HepG2 (cell line): ENCODE measurements at regions not wholly inside any gene's neighbourhood (a gene's known extent, or its start where the extent isn't known, plus 50 kb on each side); places are given as distances from the start of the nearest gene placed in this dataset.

Experiments used
- ATAC-seq: fragments of 200-7000 bp; cut with Tn5 transposase; 3 replicates; pipeline ENCODE4 v1.9.1; 2020; ENCODE audit warnings: mild to moderate bottlenecking, moderate library complexity
- BruUV-seq: library from RNA; stranded (reverse); fragments of 400-500 nt; replicated peaks from 2 replicates; lab custom pipeline; 2021; lab: Mats Ljungman, UMichigan
- CTCF ChIA-PET: fragments of 300-600 bp; formaldehyde crosslinking; extraction: SDS; loops from one replicate; lab custom pipeline; 2021; ENCODE audit warnings: low total read pairs, inconsistent platforms, low intra/inter-chr PET ratio; lab: Yijun Ruan, JAX
- POLR2A ChIA-PET: fragments of 350-600 bp; sonication (Branson Sonifier 250); formaldehyde crosslinking; loops from one replicate; lab custom pipeline; 2020; ENCODE audit warnings: antibody characterized with exemption, inconsistent platforms; lab: Yijun Ruan, JAX
- DNase-seq: peaks from one replicate; pipeline ENCODE4 v3.0.0-alpha.2; 2015; ENCODE audit warnings: low spot score
- FAIRE-seq: peaks from 3 replicates; lab custom pipeline; 2011; peaks lifted over from hg19 to GRCh38; lab: Jason Lieb, UNC
- H2AFZ ChIP-seq: one replicate; pipeline ENCODE4 v1.6.1; 2011; ENCODE audit warnings: low read length, inconsistent platforms
- H3K27ac ChIP-seq: fragments of 300-600 bp; 3 replicates; pipeline ENCODE4 v1.8.0; 2011; ENCODE audit warnings: mixed run types, mild to moderate bottlenecking, mixed read lengths, low read length, inconsistent platforms; ENCODE audit not compliant: insufficient read depth; ENCODE audit errors: extremely low read length
- H3K27me3 ChIP-seq, 2 experiments: fragments of 200-600 bp in 1 of 2; 2 replicates in 1 of 2; 3 replicates in 1 of 2; pipeline versions ENCODE4 v1.6.0 to v1.8.0; 2011; ENCODE audit warnings: low read length in 2 of 2, mild to moderate bottlenecking in 2 of 2, moderate library complexity in 2 of 2, inconsistent platforms in 1 of 2; ENCODE audit not compliant: insufficient read depth in 2 of 2, control insufficient read depth in 1 of 2
- H3K36me3 ChIP-seq, 2 experiments: fragments of 200-600 bp in 1 of 2; replicated peaks in 1 of 2; 2 replicates in 1 of 2; 3 replicates in 1 of 2; pipeline versions ENCODE4 v1.5.1 to v1.8.0; 2011; ENCODE audit warnings: low read length in 2 of 2, inconsistent platforms in 1 of 2; ENCODE audit not compliant: insufficient read depth in 2 of 2, control insufficient read depth in 1 of 2
- H3K4me1 ChIP-seq: 2 replicates; pipeline ENCODE4 v1.5.1; 2012; ENCODE audit warnings: low read length, inconsistent platforms; ENCODE audit not compliant: insufficient read depth
- H3K4me2 ChIP-seq: 2 replicates; pipeline ENCODE4 v1.6.0; 2011; ENCODE audit warnings: low read depth, low read length, inconsistent platforms
- H3K4me3 ChIP-seq, 3 experiments: fragments of 200-600 bp in 1 of 3; sonication (generic), shearing (Covaris generic) in 1 of 3; replicated peaks in 1 of 3; 2 replicates each; pipeline ENCODE4 v1.5.1; 2011 to 2016; ENCODE audit warnings: low read length in 3 of 3, inconsistent platforms in 2 of 3, low read depth in 2 of 3, mild to moderate bottlenecking in 2 of 3, control low read depth in 1 of 3, mixed read lengths in 1 of 3; ENCODE audit not compliant: insufficient read depth in 1 of 3
- H3K79me2 ChIP-seq: one replicate; pipeline ENCODE4 v1.6.1; 2011; ENCODE audit warnings: low read length, inconsistent platforms; ENCODE audit not compliant: insufficient read depth
- H3K9ac ChIP-seq: 2 replicates; pipeline ENCODE4 v1.6.0; 2011; ENCODE audit warnings: mild to moderate bottlenecking, low read depth, low read length, inconsistent platforms; ENCODE audit not compliant: insufficient read depth
- H3K9me3 ChIP-seq: 2 replicates; pipeline ENCODE4 v1.5.1; 2012; ENCODE audit warnings: mild to moderate bottlenecking, low read length
- H4K20me1 ChIP-seq: 2 replicates; pipeline ENCODE4 v1.6.0; 2011; ENCODE audit warnings: inconsistent platforms, mild to moderate bottlenecking, low read length, moderate library complexity; ENCODE audit not compliant: insufficient read depth
- BORCS8-MEF2B ChIP-seq: sonication (generic); formaldehyde crosslinking; IDR thresholded peaks from 2 replicates; pipeline ENCODE4 v1.8.0; 2022; ENCODE audit warnings: mild to moderate bottlenecking, missing genetic modification reagents
- POLR2A ChIP-seq, 2 experiments: IDR thresholded peaks; 2 replicates each; pipeline ENCODE4 v1.6.1; 2011; ENCODE audit warnings: low read depth in 2 of 2, low read length in 2 of 2, mild to moderate bottlenecking in 1 of 2, moderate library complexity in 1 of 2; ENCODE audit not compliant: insufficient read depth in 1 of 2
- ZFP36 ChIP-seq: fragments of 150-350 bp; IDR thresholded peaks from 2 replicates; pipeline ENCODE4 v1.6.1; 2018; ENCODE audit warnings: borderline replicate concordance, low read length, low read depth; ENCODE audit not compliant: partially characterized antibody
- ZNF136 ChIP-seq: sonication (generic); formaldehyde crosslinking; IDR thresholded peaks from 2 replicates; pipeline ENCODE4 v1.8.1; 2022; ENCODE audit warnings: low read depth, mild to moderate bottlenecking, moderate library complexity, missing genetic modification reagents
- ZNF431 ChIP-seq: sonication (generic); formaldehyde crosslinking; IDR thresholded peaks from 2 replicates; pipeline ENCODE4 v1.9.0; 2022; ENCODE audit warnings: missing genetic modification reagents, low read depth, mild to moderate bottlenecking, borderline replicate concordance
- in situ Hi-C: cut with HindIII; loops from 2 replicates; pipeline ENCODE4 v1.10.0; 2017; ENCODE audit warnings: low pct_unique_long_range_greater_than_20kb; ENCODE audit not compliant: extremely low pct_ligation_motif_present
- intact Hi-C: fragments of 100-400 bp; cut with micrococcal nuclease; formaldehyde crosslinking; loops from one replicate; pipeline ENCODE4 v1.10.0; 2022; ENCODE audit not compliant: unreplicated experiment
- TF ChIP-seq, protein P1 (sequence below): sonication (generic); formaldehyde crosslinking; IDR thresholded peaks from 2 replicates; pipeline ENCODE4 v1.5.0; 2020; ENCODE audit warnings: mild to moderate bottlenecking, missing genetic modification reagents

DNA sequence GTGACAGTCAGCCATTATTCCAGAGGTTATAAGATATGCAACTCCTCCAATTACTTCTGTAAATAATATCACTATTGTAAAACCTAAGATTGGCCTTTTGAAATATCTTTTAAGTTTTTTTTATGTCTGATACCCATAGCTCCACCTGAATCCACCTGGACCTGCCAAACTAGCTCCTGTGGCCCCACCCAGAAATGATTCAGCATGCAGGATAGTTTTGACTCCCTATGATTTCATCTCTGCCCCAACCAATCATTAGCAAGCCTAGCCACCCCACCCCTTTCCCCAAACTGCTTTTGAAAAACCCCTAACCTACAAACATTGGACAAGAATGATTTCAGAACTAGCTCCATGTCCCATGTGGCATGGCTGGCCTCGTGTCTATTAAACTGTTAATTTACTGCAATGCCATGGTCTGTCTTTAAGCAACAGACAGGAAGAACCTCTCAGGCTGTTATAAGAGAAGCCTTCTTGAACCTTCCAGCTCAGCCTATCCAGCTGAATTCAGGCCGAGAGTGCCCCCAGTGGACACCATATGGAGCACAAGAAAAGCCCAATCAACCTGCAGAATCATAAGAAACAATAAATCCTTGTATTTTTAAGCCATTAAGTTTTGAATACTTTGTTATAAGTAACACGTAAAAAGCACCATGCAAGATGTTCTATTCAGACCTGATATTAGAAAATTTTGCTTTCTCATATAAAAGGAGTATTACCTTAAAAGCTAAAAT, 263.0 kb upstream of the ZRANB2 start (continued):
- TF ChIP-seq, protein P1, sequence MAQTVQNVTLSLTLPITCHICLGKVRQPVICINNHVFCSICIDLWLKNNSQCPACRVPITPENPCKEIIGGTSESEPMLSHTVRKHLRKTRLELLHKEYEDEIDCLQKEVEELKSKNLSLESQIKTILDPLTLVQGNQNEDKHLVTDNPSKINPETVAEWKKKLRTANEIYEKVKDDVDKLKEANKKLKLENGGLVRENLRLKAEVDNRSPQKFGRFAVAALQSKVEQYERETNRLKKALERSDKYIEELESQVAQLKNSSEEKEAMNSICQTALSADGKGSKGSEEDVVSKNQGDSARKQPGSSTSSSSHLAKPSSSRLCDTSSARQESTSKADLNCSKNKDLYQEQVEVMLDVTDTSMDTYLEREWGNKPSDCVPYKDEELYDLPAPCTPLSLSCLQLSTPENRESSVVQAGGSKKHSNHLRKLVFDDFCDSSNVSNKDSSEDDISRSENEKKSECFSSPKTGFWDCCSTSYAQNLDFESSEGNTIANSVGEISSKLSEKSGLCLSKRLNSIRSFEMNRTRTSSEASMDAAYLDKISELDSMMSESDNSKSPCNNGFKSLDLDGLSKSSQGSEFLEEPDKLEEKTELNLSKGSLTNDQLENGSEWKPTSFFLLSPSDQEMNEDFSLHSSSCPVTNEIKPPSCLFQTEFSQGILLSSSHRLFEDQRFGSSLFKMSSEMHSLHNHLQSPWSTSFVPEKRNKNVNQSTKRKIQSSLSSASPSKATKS (CRISPR knock-in tag): no peak
- TF ChIP-seq ZNF431 (CRISPR knock-in tag) (no peak), ZNF136 (CRISPR knock-in tag) (no peak), BORCS8-MEF2B (CRISPR knock-in tag) (no peak)

DNA sequence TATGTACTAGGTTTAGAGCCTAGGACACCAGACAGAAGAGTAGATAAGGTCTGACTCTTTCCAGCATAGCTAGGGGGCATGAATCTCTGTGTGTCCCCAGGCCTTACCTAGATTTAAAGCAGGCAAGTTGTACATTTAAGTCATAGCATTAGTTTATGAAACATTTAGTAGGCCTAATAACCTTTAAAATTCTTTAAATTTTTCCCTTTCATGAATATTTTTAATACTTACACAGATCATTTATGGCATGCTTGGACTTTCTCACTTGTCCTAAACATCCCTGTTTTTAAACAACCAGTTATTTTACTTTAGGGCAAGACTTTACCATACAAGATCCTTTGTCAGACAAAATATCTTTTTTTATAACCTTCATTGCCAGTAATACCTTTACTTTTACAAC, 258.4 kb upstream of the ZRANB2 start:
- Histone ChIP-seq H3K4me3 (no peak overlapping the region), H3K4me1 (no peaks in the 10 kb centered on the region), H3K79me2 (no peaks in the 10 kb centered on the region), H3K27me3 (no peaks in the 10 kb centered on the region), H3K27ac (no peak overlapping the region), H3K9me3 (peaks cover 97% of the 10 kb centered on the region), H3K36me3 (no peaks in the 10 kb centered on the region), H3K4me2 (no peak overlapping the region), H2AFZ (no peak overlapping the region), H3K9ac (no peak overlapping the region), H4K20me1 (no peaks in the 10 kb centered on the region)
- BruUV-seq: no TSS peak
- no peak for DNase-seq
- no peak for TF ChIP-seq POLR2A (IDR thresholded peaks at IDR 0.05; ENCODE audit: insufficient read depth in 1 of 2, low read depth in 2 of 2, low read length in 2 of 2)
- TF ChIP-seq ZFP36: peak; percentile 63
- CTCF ChIA-PET: no interaction called here
- no peak for FAIRE-seq
- intact Hi-C loops (no loop called here), in situ Hi-C loops (no loop called here)
- ATAC-seq: no peak
- POLR2A ChIA-PET: no interaction called here
